Nephron (organoid): ENCODE measurements at regions not wholly inside any gene's neighbourhood (a gene's known extent, or its start where the extent isn't known, plus 50 kb on each side); places are given as distances from the start of the nearest gene placed in this dataset.

Source experiments
- H3K27ac Mint-ChIP-seq, 3 experiments: 2 replicates each; pipeline ENCODE4 v1.8.0; 2020; ENCODE audit warnings: mixed read lengths in 3 of 3, mild to moderate bottlenecking in 2 of 3, moderate library complexity in 1 of 3
- H3K27me3 Mint-ChIP-seq: 2 replicates; pipeline ENCODE4 v1.8.0; 2021; ENCODE audit warnings: low read depth, mild to moderate bottlenecking, moderate library complexity, mixed read lengths
- H3K36me3 Mint-ChIP-seq: 2 replicates; pipeline ENCODE4 v1.8.0; 2020; ENCODE audit warnings: low read depth, mixed read lengths
- H3K4me1 Mint-ChIP-seq: 2 replicates; pipeline ENCODE4 v1.8.0; 2020; ENCODE audit warnings: mixed read lengths
- H3K4me3 Mint-ChIP-seq, 3 experiments: 2 replicates each; pipeline ENCODE4 v1.8.0; 2020; ENCODE audit warnings: mild to moderate bottlenecking in 3 of 3, mixed read lengths in 3 of 3, moderate library complexity in 2 of 3
- H3K9me3 Mint-ChIP-seq: 2 replicates; pipeline ENCODE4 v1.8.0; 2020; ENCODE audit warnings: mixed read lengths
- CTCF ChIP-seq, 3 experiments: fragments of 200-600 bp; sonication (generic); IDR thresholded peaks; one replicate each; pipeline ENCODE4 v1.5.0; 2021; ENCODE audit warnings: antibody characterized with exemption in 3 of 3; ENCODE audit not compliant: unreplicated experiment in 3 of 3

- Mint-ChIP-seq H3K4me1 (no peaks in the 10 kb centered on the region), H3K4me3 (no peak overlapping the region), H3K9me3 (peaks cover 41% of the 10 kb centered on the region), H3K27me3 (no peaks in the 10 kb centered on the region), H3K27ac (no peak overlapping the region), H3K36me3 (no peaks in the 10 kb centered on the region)
- no peak for TF ChIP-seq CTCF (IDR thresholded peaks at IDR 0.05; ENCODE audit: unreplicated experiment in 3 of 3)
Measured at GRCh38 chr9:117625154-117625553, 79.0 kb upstream of the TLR4 start.

- no peaks in the 10 kb centered on the region for H3K4me1 Mint-ChIP-seq
- no peak for TF ChIP-seq CTCF (IDR thresholded peaks at IDR 0.05; ENCODE audit: unreplicated experiment in 3 of 3)
- H3K4me3 Mint-ChIP-seq, result no peak overlapping the region
- no peaks in the 10 kb centered on the region for H3K27me3 Mint-ChIP-seq
- H3K36me3 Mint-ChIP-seq, result no peaks in the 10 kb centered on the region
- H3K9me3 Mint-ChIP-seq, result peaks cover 41% of the 10 kb centered on the region
- H3K27ac Mint-ChIP-seq, result no peak overlapping the region
Measured at GRCh38 chr9:117624106-117624505, 80.1 kb upstream of the TLR4 start.

- Mint-ChIP-seq H3K27me3 (no peaks in the 10 kb centered on the region), H3K9me3 (peaks cover 41% of the 10 kb centered on the region), H3K4me1 (no peaks in the 10 kb centered on the region), H3K36me3 (no peaks in the 10 kb centered on the region), H3K4me3 (no peak overlapping the region), H3K27ac (no peak overlapping the region)
- TF ChIP-seq CTCF (IDR thresholded peaks at IDR 0.05; ENCODE audit: unreplicated experiment in 3 of 3), result no peak
Measured at GRCh38 chr9:117622347-117622746, 81.9 kb upstream of the TLR4 start.

GRCh38 chr9:117616431-117616831, 87.8 kb upstream of the TLR4 start:
- Mint-ChIP-seq H3K36me3 (no peaks in the 10 kb centered on the region), H3K27me3 (no peaks in the 10 kb centered on the region), H3K4me3 (no peak overlapping the region), H3K9me3 (peaks cover 4% of the 10 kb centered on the region), H3K4me1 (no peaks in the 10 kb centered on the region), H3K27ac (no peak overlapping the region)
- TF ChIP-seq CTCF (IDR thresholded peaks at IDR 0.05; ENCODE audit: unreplicated experiment in 3 of 3), result no peak

- no peak overlapping the region for H3K27ac Mint-ChIP-seq
- H3K4me1 Mint-ChIP-seq, result no peaks in the 10 kb centered on the region
Measured at GRCh38 chr9:117612317-117612716, 91.9 kb upstream of the TLR4 start.

More at GRCh38 chr9:117612317-117612716, 91.9 kb upstream of the TLR4 start:
- H3K4me3 Mint-ChIP-seq, result no peak overlapping the region
- H3K36me3 Mint-ChIP-seq, result no peaks in the 10 kb centered on the region
- no peaks in the 10 kb centered on the region for H3K9me3 Mint-ChIP-seq
- H3K27me3 Mint-ChIP-seq, result no peaks in the 10 kb centered on the region
- TF ChIP-seq CTCF (IDR thresholded peaks at IDR 0.05; ENCODE audit: unreplicated experiment in 3 of 3), result no peak
